ENCODE measurements at regions not wholly inside any gene's neighbourhood (a gene's known extent, or its start where the extent isn't known, plus 50 kb on each side); places are given as distances from the start of the nearest gene placed in this dataset.

DNA sequence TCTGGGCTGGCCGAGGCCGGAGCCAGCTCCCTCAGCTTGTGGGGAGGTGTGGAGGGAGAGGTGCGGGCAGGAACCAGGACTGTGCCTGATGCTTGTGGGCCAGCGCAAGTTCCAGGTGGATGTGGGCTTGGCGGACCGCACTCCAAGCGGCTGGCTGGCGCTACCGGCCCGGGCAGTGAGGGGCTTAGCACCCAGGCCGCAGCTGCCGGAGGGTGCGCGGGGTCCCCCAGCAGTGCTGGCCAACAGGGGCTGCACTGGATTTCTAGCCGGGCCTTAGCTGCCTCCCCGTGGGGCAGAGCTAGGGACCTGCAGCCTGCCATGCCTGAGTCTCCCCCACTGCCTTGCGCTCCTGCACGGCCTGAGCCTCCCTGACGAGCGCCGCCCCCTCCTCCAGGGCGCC lies 242.8 kb downstream of the CCSER2 start:
- no peak for DNase-seq (ENCODE audit: low spot score in 2 of 2)
- intact Hi-C loops (cut with DNase I; ENCODE audit: low total_unique reads), result no loop called here
- 95 to 98% methylated on average over 7 to 10 of the region's 22 CpGs for whole genome bisulfite sequencing, 2 donors
- H3K4me3 ChIP-seq (ENCODE audit: low read depth, poor library complexity, severe bottlenecking), result no peak overlapping the region
- TF ChIP-seq, protein P1, sequence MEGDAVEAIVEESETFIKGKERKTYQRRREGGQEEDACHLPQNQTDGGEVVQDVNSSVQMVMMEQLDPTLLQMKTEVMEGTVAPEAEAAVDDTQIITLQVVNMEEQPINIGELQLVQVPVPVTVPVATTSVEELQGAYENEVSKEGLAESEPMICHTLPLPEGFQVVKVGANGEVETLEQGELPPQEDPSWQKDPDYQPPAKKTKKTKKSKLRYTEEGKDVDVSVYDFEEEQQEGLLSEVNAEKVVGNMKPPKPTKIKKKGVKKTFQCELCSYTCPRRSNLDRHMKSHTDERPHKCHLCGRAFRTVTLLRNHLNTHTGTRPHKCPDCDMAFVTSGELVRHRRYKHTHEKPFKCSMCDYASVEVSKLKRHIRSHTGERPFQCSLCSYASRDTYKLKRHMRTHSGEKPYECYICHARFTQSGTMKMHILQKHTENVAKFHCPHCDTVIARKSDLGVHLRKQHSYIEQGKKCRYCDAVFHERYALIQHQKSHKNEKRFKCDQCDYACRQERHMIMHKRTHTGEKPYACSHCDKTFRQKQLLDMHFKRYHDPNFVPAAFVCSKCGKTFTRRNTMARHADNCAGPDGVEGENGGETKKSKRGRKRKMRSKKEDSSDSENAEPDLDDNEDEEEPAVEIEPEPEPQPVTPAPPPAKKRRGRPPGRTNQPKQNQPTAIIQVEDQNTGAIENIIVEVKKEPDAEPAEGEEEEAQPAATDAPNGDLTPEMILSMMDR (IDR thresholded peaks at IDR 0.05), result no peak
- TF ChIP-seq POLR2A (IDR thresholded peaks at IDR 0.05), result no peak

DNA sequence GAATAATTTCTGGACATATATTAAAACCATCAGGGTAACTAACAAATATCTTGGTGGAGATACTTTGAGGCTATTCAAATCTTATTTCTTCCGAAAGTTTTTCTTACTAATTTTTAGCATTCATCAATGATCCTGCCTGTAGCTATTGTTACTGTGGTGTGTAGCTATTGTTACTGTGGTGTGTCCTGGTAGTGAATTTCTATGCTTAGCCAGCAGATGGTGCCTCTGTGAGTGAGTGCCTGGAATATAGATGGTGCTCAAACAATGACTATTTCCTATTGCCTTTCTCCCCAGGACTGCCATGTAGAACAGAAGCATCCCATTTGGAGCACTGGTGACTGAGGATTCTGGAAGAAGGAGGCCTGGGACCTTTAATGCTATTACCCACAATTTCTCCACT lies 245.7 kb downstream of the CCSER2 start:
- no peak for DNase-seq (ENCODE audit: low spot score in 2 of 2)
- WGBS, 2 donors, result 89 to 100% methylated on average over 1 of the region's 1 CpG
- intact Hi-C loops (cut with DNase I; ENCODE audit: low total_unique reads), result no loop called here
- TF ChIP-seq POLR2A (IDR thresholded peaks at IDR 0.05), result no peak
- TF ChIP-seq, protein P1 (IDR thresholded peaks at IDR 0.05), result no peak
- no peak overlapping the region for H3K4me3 ChIP-seq (ENCODE audit: low read depth, poor library complexity, severe bottlenecking)

DNA sequence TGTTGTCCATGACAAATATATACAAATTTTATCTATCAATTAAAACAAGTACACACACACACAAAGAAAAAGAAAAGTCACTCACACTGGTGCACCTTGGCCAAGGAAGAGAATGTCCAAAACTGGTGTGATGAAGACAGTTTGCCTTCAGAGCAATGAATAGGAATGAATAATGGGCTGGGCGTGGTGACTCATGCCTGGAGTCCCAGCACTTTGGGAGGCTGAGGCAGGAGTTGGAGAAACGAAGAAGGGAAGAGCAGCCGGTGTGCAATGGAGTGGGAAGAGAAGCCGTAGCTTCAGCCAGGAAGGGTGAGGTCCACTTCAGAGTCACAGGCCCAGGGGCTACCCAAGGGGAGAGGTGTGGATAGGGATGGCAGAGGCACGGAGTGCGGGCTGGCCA lies 253.6 kb downstream of the CCSER2 start:
- intact Hi-C loops (cut with DNase I; ENCODE audit: low total_unique reads), result no loop called here
- DNase-seq (ENCODE audit: low spot score in 2 of 2), result no peak
- H3K4me3 ChIP-seq (ENCODE audit: low read depth, poor library complexity, severe bottlenecking), result no peak overlapping the region
- 69 to 71% methylated on average over 6 of the region's 6 CpGs for whole genome bisulfite sequencing, 2 donors
- no peak for TF ChIP-seq POLR2A (IDR thresholded peaks at IDR 0.05)
- TF ChIP-seq, protein P1 (IDR thresholded peaks at IDR 0.05), result no peak

DNA sequence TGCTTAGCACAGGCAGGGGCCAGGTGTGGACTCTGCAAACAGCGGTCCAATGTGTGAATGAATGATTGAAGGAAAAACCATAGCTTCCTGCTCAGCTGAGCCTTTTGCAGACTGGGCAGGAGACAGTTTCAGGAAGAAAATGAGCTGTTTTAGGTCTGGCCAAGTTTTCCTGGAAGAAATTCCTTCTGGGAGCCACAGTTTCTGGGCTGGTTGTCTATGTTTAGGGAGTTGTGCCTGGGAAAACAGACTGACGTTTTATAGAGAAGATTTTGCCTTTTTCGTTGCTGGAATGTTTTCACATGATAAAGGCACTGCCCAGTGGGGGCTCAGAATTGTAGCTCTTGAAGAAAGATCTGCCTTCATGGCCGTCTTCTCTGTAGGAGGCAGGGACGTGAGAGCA lies 255.1 kb downstream of the CCSER2 start:
- DNase-seq (ENCODE audit: low spot score in 2 of 2), result no peak
- H3K4me3 ChIP-seq (ENCODE audit: low read depth, poor library complexity, severe bottlenecking), result no peak overlapping the region
- TF ChIP-seq POLR2A (IDR thresholded peaks at IDR 0.05), result no peak
- TF ChIP-seq, protein P1 (IDR thresholded peaks at IDR 0.05), result no peak
- intact Hi-C loops (cut with DNase I; ENCODE audit: low total_unique reads), result no loop called here
- 46 to 50% methylated on average over 5 of the region's 5 CpGs for WGBS, 2 donors

DNA sequence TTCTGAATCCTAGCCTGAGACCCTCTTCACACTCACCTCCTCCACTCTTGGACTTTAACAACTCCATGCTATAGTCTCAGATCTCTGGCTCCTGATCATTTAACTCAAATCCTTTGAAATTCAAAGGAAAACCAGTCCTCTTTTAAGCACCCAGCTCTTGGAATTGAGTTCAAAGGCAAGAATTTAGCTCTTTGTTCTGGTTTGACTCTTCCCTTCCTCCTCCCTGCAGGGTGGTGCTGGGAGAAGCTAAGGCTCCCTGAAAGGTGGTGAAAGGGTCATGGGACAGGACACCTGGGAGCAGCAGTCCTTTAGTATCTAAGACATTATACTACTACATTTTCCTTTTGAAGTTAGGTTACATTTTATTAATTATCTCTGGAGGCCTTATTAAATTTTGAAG lies 259.4 kb downstream of the CCSER2 start:
- TF ChIP-seq POLR2A (IDR thresholded peaks at IDR 0.05), result no peak
- TF ChIP-seq, protein P1 (IDR thresholded peaks at IDR 0.05), result no peak
- no peak for DNase-seq (ENCODE audit: low spot score in 2 of 2)
- no peak overlapping the region for H3K4me3 ChIP-seq (ENCODE audit: low read depth, poor library complexity, severe bottlenecking)
- intact Hi-C loops (cut with DNase I; ENCODE audit: low total_unique reads), result no loop called here

DNA sequence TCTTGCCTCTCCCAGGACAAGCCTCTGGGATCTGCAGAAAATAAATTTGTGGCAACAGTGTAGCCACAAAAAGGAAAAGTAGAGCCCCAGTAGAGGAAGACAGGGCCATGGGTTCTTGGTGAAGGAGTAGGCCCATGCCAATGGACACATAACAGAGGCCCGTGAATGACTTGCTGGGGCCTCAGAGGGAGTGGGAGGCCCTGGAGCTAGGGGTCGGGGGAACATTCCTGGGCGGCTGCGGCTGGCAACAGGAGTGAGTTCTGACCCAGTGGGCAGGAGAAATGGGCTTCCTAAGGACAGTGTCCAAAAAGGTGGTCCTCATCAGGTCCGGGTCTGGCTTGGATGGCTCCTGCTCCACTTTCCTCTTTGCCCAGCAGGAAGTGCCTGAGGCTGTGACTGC lies 260.0 kb downstream of the CCSER2 start:
- intact Hi-C loops (cut with DNase I; ENCODE audit: low total_unique reads), result no loop called here
- peak in 1 of 2 donors; percentile 62 for DNase-seq (ENCODE audit: low spot score in 2 of 2)
- H3K4me3 ChIP-seq (ENCODE audit: low read depth, poor library complexity, severe bottlenecking), result no peak overlapping the region
- TF ChIP-seq POLR2A (IDR thresholded peaks at IDR 0.05), result no peak
- WGBS, 2 donors, result 80 to 87% methylated on average over 5 of the region's 5 CpGs

Data from lower leg skin (tissue), 4 donors.